Coronary artery (tissue), 2 donors: ENCODE measurements at regions not wholly inside any gene's neighbourhood (a gene's known extent, or its start where the extent isn't known, plus 50 kb on each side); places are given as distances from the start of the nearest gene placed in this dataset.

Experiments
- DNase-seq: peaks from one replicate; pipeline ENCODE4 v3.0.0-alpha.2; 2017; ENCODE audit warnings: low spot score
- H3K27ac ChIP-seq, 2 donors: fragments of 200-600 bp; sonication (generic); one replicate each; pipeline ENCODE4 v1.5.1; 2016 to 2019
- H3K4me3 ChIP-seq: fragments of 200-600 bp; sonication (generic); 2 replicates; pipeline ENCODE4 v1.5.1; 2016; ENCODE audit warnings: mild to moderate bottlenecking, moderate library complexity
- CTCF ChIP-seq: fragments of 200-600 bp; sonication (generic); IDR thresholded peaks from one replicate; pipeline ENCODE4 v1.5.1; 2019; ENCODE audit warnings: antibody characterized with exemption

GRCh38 chr4:19260346-19260745 lies 991.4 kb upstream of the SLIT2 start:
- no peak for DNase-seq
- Histone ChIP-seq H3K4me3 (no peak overlapping the region), H3K27ac (no peak overlapping the region)
- no peak for TF ChIP-seq CTCF

DNA sequence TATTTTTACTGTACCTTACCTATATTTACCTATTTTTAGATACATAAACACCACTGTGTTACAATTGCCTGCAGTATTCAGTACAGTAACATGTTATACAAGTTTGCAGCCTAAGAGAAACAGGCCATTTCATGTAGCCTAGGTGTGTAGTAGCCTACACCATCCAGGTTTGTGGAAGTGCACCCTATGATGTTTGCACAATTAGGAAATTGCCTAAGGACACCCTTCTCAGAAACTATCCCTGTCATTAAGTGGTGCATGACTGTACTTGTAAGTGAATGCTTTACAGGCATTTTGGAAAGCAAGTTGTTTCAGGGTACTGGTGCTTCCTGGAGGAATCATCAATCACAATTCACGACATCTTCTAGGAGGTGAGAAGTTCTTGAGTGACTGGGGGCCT lies 991.8 kb upstream of the SLIT2 start:
- no peak for TF ChIP-seq CTCF
- H3K27ac ChIP-seq, result no peak overlapping the region
- DNase-seq, result no peak
- no peak overlapping the region for H3K4me3 ChIP-seq

- TF ChIP-seq CTCF, result no peak
- DNase-seq, result no peak
- Histone ChIP-seq H3K4me3 (no peak overlapping the region), H3K27ac (no peak overlapping the region)
Observed at GRCh38 chr4:19256823-19257222, 994.9 kb upstream of the SLIT2 start.

DNA sequence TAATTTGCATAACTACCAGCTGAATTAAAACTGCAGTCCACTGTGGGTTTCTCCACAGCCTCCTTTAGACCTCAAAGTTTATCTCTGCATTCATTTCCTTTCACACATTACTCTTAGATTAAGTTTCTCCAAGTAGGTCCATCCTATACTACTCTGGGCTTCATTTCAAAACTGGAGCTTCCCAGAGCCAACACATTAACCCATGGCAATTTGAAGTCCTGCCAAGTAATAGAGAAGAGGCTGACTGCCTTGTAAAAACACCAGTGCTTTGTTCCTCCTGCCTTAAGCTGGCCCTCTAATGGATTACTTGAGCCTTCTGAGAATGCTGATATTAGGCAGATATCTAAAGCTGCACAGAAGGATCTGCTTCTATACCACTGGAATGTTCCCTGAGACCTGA lies 997.2 kb upstream of the SLIT2 start:
- DNase-seq, result no peak
- H3K27ac ChIP-seq, result no peak overlapping the region
- no peak for TF ChIP-seq CTCF
- no peak overlapping the region for H3K4me3 ChIP-seq

DNA sequence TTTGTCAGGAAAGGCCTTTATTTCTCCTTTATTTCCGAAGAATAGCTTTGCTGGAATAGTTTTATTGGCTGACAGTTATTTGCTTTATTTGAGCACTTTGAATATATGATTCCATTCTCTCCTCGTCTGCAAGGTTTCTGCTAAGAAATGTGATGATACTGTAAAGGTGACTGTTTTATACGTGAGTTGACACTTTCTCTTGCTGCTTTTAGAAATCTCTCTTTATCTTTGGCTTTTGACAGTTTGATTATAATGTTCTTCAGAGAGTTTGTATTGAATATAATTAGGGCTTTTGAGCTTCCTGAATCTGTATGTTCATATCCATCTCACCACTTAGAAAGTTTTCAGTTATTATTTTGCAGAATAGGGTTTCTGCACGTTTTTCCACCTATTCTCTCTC lies 1003.7 kb upstream of the SLIT2 start:
- TF ChIP-seq CTCF, result no peak
- no peak overlapping the region for H3K27ac ChIP-seq

GRCh38 chr4:19241895-19242294 lies 1009.8 kb upstream of the SLIT2 start:
- H3K4me3 ChIP-seq, result no peak overlapping the region
- no peak overlapping the region for H3K27ac ChIP-seq
- no peak for DNase-seq
- TF ChIP-seq CTCF, result no peak

More for the DNA sequence above, 1003.7 kb upstream of the SLIT2 start:
- H3K4me3 ChIP-seq, result no peak overlapping the region
- no peak for DNase-seq

DNA sequence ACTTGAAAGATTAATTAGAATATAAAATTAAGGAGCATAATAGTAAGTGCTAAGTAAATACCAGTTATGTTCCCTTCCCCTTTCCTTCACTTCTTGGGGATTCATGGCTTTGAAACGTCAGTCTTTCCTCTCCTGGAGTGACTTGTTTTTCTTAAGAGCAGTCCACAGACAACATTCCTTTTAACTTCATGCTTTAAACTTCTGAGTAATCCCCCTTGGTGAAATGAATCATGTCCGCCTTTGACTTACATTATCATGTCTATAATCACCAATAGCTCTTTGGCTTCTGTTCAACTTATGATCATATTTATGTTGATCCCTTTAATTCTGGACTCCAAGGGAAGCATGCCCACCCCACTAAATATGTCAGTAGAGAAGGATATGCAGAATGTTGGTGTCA lies 1012.1 kb upstream of the SLIT2 start:
- H3K4me3 ChIP-seq, result no peak overlapping the region
- no peak overlapping the region for H3K27ac ChIP-seq
- DNase-seq, result no peak
- no peak for TF ChIP-seq CTCF
